ENCODE measurements at regions not wholly inside any gene's neighbourhood (a gene's known extent, or its start where the extent isn't known, plus 50 kb on each side); places are given as distances from the start of the nearest gene placed in this dataset.

GRCh38 chr4:74555843-74556242 is 110.9 kb downstream of the AREG start:
- TF ChIP-seq YY1 (IDR thresholded peaks at IDR 0.05; ENCODE audit: low read depth) = no peak
- no peak for TF ChIP-seq RAD21 (IDR thresholded peaks at IDR 0.05; ENCODE audit: low read depth)
- TF ChIP-seq, protein P1, sequence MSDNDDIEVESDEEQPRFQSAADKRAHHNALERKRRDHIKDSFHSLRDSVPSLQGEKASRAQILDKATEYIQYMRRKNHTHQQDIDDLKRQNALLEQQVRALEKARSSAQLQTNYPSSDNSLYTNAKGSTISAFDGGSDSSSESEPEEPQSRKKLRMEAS (IDR thresholded peaks at IDR 0.05) = no peak
- no peak for TF ChIP-seq TAF1 (IDR thresholded peaks at IDR 0.05; ENCODE audit: low read depth)
- TF ChIP-seq ZBTB7A (IDR thresholded peaks at IDR 0.05; ENCODE audit: low read depth) = no peak
- TF ChIP-seq, protein P2, sequence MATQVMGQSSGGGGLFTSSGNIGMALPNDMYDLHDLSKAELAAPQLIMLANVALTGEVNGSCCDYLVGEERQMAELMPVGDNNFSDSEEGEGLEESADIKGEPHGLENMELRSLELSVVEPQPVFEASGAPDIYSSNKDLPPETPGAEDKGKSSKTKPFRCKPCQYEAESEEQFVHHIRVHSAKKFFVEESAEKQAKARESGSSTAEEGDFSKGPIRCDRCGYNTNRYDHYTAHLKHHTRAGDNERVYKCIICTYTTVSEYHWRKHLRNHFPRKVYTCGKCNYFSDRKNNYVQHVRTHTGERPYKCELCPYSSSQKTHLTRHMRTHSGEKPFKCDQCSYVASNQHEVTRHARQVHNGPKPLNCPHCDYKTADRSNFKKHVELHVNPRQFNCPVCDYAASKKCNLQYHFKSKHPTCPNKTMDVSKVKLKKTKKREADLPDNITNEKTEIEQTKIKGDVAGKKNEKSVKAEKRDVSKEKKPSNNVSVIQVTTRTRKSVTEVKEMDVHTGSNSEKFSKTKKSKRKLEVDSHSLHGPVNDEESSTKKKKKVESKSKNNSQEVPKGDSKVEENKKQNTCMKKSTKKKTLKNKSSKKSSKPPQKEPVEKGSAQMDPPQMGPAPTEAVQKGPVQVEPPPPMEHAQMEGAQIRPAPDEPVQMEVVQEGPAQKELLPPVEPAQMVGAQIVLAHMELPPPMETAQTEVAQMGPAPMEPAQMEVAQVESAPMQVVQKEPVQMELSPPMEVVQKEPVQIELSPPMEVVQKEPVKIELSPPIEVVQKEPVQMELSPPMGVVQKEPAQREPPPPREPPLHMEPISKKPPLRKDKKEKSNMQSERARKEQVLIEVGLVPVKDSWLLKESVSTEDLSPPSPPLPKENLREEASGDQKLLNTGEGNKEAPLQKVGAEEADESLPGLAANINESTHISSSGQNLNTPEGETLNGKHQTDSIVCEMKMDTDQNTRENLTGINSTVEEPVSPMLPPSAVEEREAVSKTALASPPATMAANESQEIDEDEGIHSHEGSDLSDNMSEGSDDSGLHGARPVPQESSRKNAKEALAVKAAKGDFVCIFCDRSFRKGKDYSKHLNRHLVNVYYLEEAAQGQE (IDR thresholded peaks at IDR 0.05; ENCODE audit: low read depth) = no peak
- TF ChIP-seq CREB1 (IDR thresholded peaks at IDR 0.05; ENCODE audit: low read depth) = no peak
- no peak for TF ChIP-seq TCF12 (IDR thresholded peaks at IDR 0.05; ENCODE audit: low read depth)

Data from Ishikawa (cell line).